ENCODE measurements at regions not wholly inside any gene's neighbourhood (a gene's known extent, or its start where the extent isn't known, plus 50 kb on each side); places are given as distances from the start of the nearest gene placed in this dataset.

- TF ChIP-seq CTCF (conservative IDR thresholded peaks at IDR 0.05; ENCODE audit: low read depth, low read length) (no peak), EZH2 (IDR thresholded peaks at IDR 0.05; ENCODE audit: low read length, unreplicated experiment) (no peak), EZH2phosphoT487 (IDR thresholded peaks at IDR 0.05; ENCODE audit: borderline replicate concordance, low read length) (no peak)
These were observed 158.0 kb downstream of the CAPZA3 start for GRCh38 chr12:18895946-18896345.

All from PC-3 (cell line).